ENCODE measurements at regions not wholly inside any gene's neighbourhood (a gene's known extent, or its start where the extent isn't known, plus 50 kb on each side); places are given as distances from the start of the nearest gene placed in this dataset.
"Not testable (repeated sequence)": the region's sequence is repeated elsewhere in the genome, so short reads cannot be mapped to it uniquely, and the experiment has no call there.

DNA sequence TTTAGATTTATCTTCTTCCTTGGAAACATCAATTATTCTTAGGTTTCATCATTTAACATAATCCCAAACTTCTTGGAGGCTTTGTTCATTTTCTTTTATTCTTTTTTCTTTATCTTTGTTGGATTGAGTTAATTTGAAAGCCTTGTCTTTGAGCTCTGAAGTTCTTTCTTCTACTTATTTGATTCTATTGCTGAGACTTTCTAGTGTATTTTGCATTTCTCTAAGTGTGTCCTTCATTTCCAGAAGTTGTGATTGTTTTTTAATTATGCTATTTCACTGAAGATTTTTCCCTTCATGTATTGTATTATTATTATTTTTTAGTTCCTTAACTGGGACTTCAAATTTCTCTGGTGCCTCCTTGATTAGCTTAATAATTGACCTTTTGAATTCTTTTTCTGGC, 103.1 kb upstream of the SGIP1 start:
- not testable (repeated sequence) for TF ChIP-seq POLR2A (IDR thresholded peaks at IDR 0.05)
- TF ChIP-seq, protein P1, sequence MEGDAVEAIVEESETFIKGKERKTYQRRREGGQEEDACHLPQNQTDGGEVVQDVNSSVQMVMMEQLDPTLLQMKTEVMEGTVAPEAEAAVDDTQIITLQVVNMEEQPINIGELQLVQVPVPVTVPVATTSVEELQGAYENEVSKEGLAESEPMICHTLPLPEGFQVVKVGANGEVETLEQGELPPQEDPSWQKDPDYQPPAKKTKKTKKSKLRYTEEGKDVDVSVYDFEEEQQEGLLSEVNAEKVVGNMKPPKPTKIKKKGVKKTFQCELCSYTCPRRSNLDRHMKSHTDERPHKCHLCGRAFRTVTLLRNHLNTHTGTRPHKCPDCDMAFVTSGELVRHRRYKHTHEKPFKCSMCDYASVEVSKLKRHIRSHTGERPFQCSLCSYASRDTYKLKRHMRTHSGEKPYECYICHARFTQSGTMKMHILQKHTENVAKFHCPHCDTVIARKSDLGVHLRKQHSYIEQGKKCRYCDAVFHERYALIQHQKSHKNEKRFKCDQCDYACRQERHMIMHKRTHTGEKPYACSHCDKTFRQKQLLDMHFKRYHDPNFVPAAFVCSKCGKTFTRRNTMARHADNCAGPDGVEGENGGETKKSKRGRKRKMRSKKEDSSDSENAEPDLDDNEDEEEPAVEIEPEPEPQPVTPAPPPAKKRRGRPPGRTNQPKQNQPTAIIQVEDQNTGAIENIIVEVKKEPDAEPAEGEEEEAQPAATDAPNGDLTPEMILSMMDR (IDR thresholded peaks at IDR 0.05): not testable (repeated sequence)
